Adrenal gland (tissue), 9 donors: ENCODE measurements at regions not wholly inside any gene's neighbourhood (a gene's known extent, or its start where the extent isn't known, plus 50 kb on each side); places are given as distances from the start of the nearest gene placed in this dataset.

ENCODE experiments used
- DNase-seq, 7 donors: peaks; one replicate each; pipeline ENCODE4 v3.0.0-alpha.2; 2019 to 2020
- H3K27ac ChIP-seq, 5 donors: fragments of 200-600 bp; sonication (generic) in 4 of 5; 1 replicate in 3 of 5; 2 replicates in 2 of 5; pipeline versions ENCODE4 v1.5.1 to v1.8.0; 2016 to 2020; ENCODE audit warnings: mild to moderate bottlenecking in 1 of 5
- H3K27me3 ChIP-seq: fragments of 200-600 bp; 2 replicates; pipeline ENCODE4 v1.8.0; 2021
- H3K36me3 ChIP-seq, 2 donors: fragments of 200-600 bp; replicated peaks in 1 of 2; 1 replicate in 1 of 2; 2 replicates in 1 of 2; pipeline versions ENCODE4 v1.5.1 to v1.8.0; 2018 to 2022
- H3K4me1 ChIP-seq, 2 donors: fragments of 200-600 bp; replicated peaks in 1 of 2; 1 replicate in 1 of 2; 2 replicates in 1 of 2; pipeline versions ENCODE4 v1.5.1 to v1.8.0; 2018 to 2021
- H3K4me3 ChIP-seq, 4 donors: fragments of 200-600 bp; sonication (generic) in 3 of 4; one replicate each; pipeline ENCODE4 v1.5.1; 2016 to 2018
- H3K9me3 ChIP-seq, 3 donors: fragments of 200-600 bp; sonication (generic) in 1 of 3; replicated peaks in 1 of 3; 1 replicate in 2 of 3; 2 replicates in 1 of 3; pipeline versions ENCODE4 v1.5.1 to v1.8.0; 2016 to 2021
- CTCF ChIP-seq, 6 experiments: fragments of 450-650 bp in 4 of 6; fragments of 200-600 bp in 2 of 6; sonication (generic) in 1 of 6; IDR thresholded peaks; 1 replicate in 5 of 6; 2 replicates in 1 of 6; pipeline versions ENCODE4 v1.5.1 to v1.8.0; 2016 to 2021; ENCODE audit warnings: antibody characterized with exemption in 6 of 6, mild to moderate bottlenecking in 2 of 6, moderate library complexity in 1 of 6
- POLR2A ChIP-seq, 2 donors: fragments of 450-650 bp; IDR thresholded peaks; one replicate each; pipeline ENCODE4 v1.6.1; 2017; ENCODE audit warnings: antibody characterized with exemption in 2 of 2, mild to moderate bottlenecking in 2 of 2, moderate library complexity in 1 of 2
- WGBS, 4 donors: extraction: QIAGEN DNeasy Blood & Tissue Kit in 2 of 4; methylation state at CpG; one replicate each; pipeline versions ENCODE4 v1.1.5 to v1.1.7; 2013 to 2017; 5-methylcytosine and 5-hydroxymethylcytosine counted together
- intact Hi-C, 2 donors: fragments of 100-400 bp; cut with DNase I; formaldehyde crosslinking; loops; one replicate each; pipeline versions ENCODE4 v1.14.1 to v1.15.0; 2022 to 2023
- donor health status: healthy with polysubstance abuse.
- donor health status: Bipolar disorder and iron deficiency.
- donor health status: DM: yes; HTN: yes; CAD: no.
- donor health status: DM: no; HTN: no; CAD: no.
- donor health status: DM: no; HTN: no; CAD: no.

- no peaks in the 10 kb centered on the region for H3K27me3 ChIP-seq
- intact Hi-C loops, result no loop called here
- no peak overlapping the region for H3K27ac ChIP-seq
- peaks cover 0 to 8% of the 10 kb centered on the region in 2 donors for H3K4me1 ChIP-seq
- peak in 1 of 7 donors; percentile 21 for DNase-seq
- H3K36me3 ChIP-seq, result no peaks in the 10 kb centered on the region
- WGBS, 4 donors, result 87 to 93% (median 93%) methylated on average over 5 of the region's 5 CpGs
- H3K9me3 ChIP-seq, result no peaks in the 10 kb centered on the region
- no peak for TF ChIP-seq POLR2A (IDR thresholded peaks at IDR 0.05)
- no peak for TF ChIP-seq CTCF (IDR thresholded peaks at IDR 0.05)
- no peak overlapping the region for H3K4me3 ChIP-seq
These were observed 141.8 kb upstream of the CHST15 start for GRCh38 chr10:124235232-124235631.

GRCh38 chr10:124233546-124234138 lies 140.2 kb upstream of the CHST15 start:
- H3K36me3 ChIP-seq, result no peaks in the 10 kb centered on the region
- peaks cover 0 to 8% of the 10 kb centered on the region in 2 donors for H3K4me1 ChIP-seq
- peak overlapping the region in 1 of 5 donors; percentile 34 for H3K27ac ChIP-seq
- TF ChIP-seq CTCF (IDR thresholded peaks at IDR 0.05) (no peak), POLR2A (IDR thresholded peaks at IDR 0.05) (no peak)
- no peak for DNase-seq
- no peak overlapping the region for H3K4me3 ChIP-seq
- H3K9me3 ChIP-seq, result no peaks in the 10 kb centered on the region
- intact Hi-C loops, result no loop called here
- no peaks in the 10 kb centered on the region for H3K27me3 ChIP-seq
- WGBS, 4 donors, result 69 to 84% (median 77%) methylated on average over 12 to 19 of the region's 19 CpGs

- intact Hi-C loops, result no loop called here
- H3K4me1 ChIP-seq, result peaks cover 0 to 8% of the 10 kb centered on the region in 2 donors
- no peaks in the 10 kb centered on the region for H3K36me3 ChIP-seq
- TF ChIP-seq POLR2A (IDR thresholded peaks at IDR 0.05), result no peak
- TF ChIP-seq CTCF (IDR thresholded peaks at IDR 0.05), result no peak
- H3K9me3 ChIP-seq, result no peaks in the 10 kb centered on the region
- peak overlapping the region in 2 of 5 donors; percentile 10 to 17 for H3K27ac ChIP-seq
- DNase-seq, result peak in 4 of 7 donors; percentile 27 to 82 (median 32)
- H3K4me3 ChIP-seq, result no peak overlapping the region
- WGBS, 4 donors, result 53 to 63% (median 57%) methylated on average over 16 of the region's 16 CpGs
- H3K27me3 ChIP-seq, result no peaks in the 10 kb centered on the region
These were observed 139.5 kb upstream of the CHST15 start for GRCh38 chr10:124232686-124233545.
